Middle frontal gyrus (tissue), 1 donor: ENCODE measurements at regions not wholly inside any gene's neighbourhood (a gene's known extent, or its start where the extent isn't known, plus 50 kb on each side); places are given as distances from the start of the nearest gene placed in this dataset.
"Not testable (repeated sequence)": the region's sequence is repeated elsewhere in the genome, so short reads cannot be mapped to it uniquely, and the experiment has no call there.

Experiments
- DNase-seq: peaks from one replicate; pipeline ENCODE4 v3.0.0-alpha.2; 2015; ENCODE audit warnings: low spot score; ENCODE audit errors: extremely low spot score

DNA sequence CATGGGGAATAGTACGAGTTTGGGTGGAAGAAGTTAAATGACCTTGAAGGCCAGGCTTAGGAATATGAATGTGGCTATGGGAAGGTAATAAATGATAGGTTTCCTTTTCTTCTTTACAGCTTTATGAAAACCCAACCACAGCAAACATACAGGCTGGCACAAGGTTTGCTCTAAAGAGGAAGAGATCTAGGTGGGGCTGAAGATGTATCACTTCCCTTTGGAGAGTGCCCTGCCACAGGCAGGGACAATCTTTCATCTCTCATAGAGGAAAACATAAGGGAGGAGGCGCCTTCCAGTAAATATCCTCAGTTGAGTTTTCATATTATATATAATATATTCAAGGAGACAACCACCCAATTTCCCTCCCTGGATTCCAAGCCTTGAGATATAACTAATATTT, 72.9 kb upstream of the FRMD6 start:
- no peak for DNase-seq

DNA sequence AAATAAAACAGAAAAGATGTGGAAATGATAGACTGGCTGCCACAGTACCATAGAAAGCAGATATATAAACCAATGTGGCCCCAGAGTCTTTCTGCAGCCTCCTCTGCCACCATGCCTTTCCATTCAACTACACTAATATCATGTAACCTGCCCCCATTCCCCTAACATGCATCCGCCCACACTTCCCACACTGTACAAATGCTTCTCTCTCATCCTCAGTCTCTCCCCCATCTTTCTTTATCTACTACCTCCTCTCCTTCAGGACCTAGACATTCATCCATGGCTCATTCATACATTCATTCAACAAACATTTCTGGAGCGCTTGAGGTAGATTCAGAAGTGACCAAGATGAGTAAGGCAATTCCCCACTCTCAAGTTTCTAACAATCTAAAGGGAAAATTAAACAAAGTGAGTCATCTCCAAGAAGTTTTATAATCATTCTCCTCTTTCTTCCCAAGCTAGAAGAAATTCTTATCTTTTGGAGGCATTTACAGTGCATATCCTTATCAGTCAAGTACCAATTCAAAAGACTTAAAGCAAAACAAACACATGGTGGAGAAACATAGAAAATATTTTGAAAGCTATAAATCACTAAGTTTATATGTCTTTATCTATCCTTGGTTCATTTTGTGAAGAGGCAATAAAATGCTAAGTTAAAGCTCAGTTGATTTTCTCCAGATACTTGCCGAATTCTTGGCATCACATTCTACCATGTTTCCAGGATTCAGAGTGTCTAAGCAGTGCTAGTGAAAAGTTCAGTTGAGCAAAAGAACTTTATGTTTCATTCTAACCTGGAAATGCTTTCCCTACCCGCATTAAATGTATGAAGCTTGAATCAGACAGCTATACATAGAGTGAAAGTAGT, 70.5 kb upstream of the FRMD6 start:
- DNase-seq: no peak

DNA sequence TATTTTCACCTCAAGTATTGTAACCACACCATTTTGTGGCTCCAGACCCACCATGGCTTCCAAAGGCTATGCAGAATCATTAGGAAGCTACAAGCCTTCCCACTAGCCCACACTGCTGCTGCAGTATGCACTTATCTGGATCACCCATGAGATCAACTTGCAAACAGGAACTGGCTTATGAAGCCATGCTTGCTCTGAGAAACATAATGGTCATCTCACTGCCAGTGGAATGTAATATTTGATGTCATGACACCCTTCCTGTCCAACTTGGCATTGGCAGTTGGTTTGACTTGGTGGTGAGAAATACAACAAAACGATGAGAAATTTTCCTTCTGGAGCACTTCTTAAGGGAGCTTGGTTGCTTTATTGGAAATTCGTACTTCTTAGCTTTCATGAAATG, 69.3 kb upstream of the FRMD6 start:
- DNase-seq: no peak

GRCh38 chr14:51585055-51585454, 66.7 kb upstream of the FRMD6 start:
- no peak for DNase-seq

- no peak for DNase-seq
These were observed 58.9 kb upstream of the FRMD6 start for GRCh38 chr14:51592836-51593235.

DNA sequence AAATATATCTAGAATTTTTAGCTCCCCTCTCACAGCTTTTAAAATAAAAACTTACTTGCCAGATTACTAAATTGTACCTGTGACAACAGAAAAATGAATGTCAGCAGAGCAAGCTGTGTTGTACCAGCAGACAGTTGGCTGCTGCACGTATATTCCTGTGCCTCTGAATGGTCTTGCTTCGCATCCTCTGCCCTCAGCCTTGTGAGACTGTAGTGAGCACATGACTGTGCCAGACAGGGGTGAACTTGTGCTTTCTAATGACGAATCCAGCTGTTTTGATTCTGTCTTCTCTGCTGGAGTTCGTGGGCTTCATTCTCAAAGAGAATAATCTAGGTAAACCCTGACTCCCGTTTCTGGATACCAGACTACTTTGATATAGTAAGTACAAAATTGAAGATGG, 58.3 kb upstream of the FRMD6 start:
- DNase-seq: no peak

- DNase-seq: no peak
These were observed 55.7 kb upstream of the FRMD6 start for GRCh38 chr14:51595881-51596455.

GRCh38 chr14:51596488-51597117, 55.1 kb upstream of the FRMD6 start:
- no peak for DNase-seq

DNA sequence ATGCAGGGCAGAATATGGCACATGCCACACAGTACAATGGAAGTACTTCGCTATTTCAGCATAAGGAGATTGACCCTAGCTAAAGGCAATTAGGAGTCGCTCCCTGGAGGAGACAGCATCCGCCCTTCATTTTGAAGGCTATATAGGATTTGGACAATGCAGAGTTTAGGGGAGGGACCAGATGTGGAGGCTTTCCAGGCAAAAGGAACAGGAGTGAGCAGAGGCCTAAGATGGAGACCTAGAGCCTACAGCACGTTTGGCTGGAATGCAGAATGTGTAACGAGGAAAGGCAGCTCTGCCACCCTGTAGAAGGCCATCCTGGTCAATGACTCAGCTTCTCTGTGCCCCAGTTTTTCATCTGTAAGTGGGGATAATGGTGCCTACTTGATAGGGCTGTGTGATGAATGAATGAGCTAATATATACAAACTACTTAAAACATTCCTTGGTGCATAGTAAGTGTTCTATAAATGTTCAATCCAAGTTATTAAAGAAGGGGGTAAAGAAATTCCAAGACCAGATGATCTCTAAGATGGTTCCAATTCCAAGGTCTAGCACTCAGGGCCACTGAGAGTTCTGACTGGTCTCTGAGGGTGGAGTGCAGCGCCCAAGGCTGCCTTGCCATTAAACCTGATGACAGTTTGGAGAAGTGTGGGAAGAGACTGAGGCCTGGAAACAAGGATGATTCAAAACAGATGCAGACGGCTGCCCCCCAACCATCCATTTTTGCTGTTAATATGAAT, 54.3 kb upstream of the FRMD6 start:
- no peak for DNase-seq

GRCh38 chr14:51598924-51599600, 52.6 kb upstream of the FRMD6 start:
- DNase-seq: not testable (repeated sequence)

DNA sequence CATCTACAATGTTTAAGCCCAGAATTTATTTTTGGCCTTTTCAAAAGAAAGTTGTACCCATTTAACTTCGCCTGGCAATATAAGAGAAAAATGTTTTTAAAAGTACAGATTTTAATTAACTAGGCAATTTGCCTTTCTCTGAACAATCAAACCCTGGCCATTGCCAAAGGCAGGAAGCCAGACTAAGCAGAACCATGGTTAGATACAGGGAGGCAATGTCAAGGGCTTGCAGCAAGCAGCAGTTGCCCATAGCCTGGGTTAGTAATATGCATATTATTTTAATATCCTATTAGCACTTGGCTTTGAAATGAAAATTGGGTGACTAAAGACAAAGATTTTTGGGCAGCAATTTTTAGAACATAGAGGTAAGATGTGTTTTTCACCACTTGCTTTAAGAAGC, 51.1 kb upstream of the FRMD6 start:
- DNase-seq: no peak
